ENCODE measurements at regions not wholly inside any gene's neighbourhood (a gene's known extent, or its start where the extent isn't known, plus 50 kb on each side); places are given as distances from the start of the nearest gene placed in this dataset.

- TF ChIP-seq, protein P1, sequence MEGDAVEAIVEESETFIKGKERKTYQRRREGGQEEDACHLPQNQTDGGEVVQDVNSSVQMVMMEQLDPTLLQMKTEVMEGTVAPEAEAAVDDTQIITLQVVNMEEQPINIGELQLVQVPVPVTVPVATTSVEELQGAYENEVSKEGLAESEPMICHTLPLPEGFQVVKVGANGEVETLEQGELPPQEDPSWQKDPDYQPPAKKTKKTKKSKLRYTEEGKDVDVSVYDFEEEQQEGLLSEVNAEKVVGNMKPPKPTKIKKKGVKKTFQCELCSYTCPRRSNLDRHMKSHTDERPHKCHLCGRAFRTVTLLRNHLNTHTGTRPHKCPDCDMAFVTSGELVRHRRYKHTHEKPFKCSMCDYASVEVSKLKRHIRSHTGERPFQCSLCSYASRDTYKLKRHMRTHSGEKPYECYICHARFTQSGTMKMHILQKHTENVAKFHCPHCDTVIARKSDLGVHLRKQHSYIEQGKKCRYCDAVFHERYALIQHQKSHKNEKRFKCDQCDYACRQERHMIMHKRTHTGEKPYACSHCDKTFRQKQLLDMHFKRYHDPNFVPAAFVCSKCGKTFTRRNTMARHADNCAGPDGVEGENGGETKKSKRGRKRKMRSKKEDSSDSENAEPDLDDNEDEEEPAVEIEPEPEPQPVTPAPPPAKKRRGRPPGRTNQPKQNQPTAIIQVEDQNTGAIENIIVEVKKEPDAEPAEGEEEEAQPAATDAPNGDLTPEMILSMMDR (IDR thresholded peaks at IDR 0.05), result no peak
- TF ChIP-seq POLR2A (IDR thresholded peaks at IDR 0.05; ENCODE audit: low read depth), result no peak
Measured at GRCh38 chr4:26084414-26084813, 170.4 kb downstream of the SMIM20 start.

All from esophagus muscularis mucosa (tissue), 3 donors.